CD14-positive monocyte (primary cell): ENCODE measurements at regions not wholly inside any gene's neighbourhood (a gene's known extent, or its start where the extent isn't known, plus 50 kb on each side); places are given as distances from the start of the nearest gene placed in this dataset.

Experiments
- DNase-seq, 3 donors: peaks; one replicate each; pipeline ENCODE4 v3.0.0-alpha.2; 2011 to 2022
- H2AFZ ChIP-seq: 2 replicates; pipeline ENCODE4 v1.6.0; 2012; ENCODE audit warnings: mild to moderate bottlenecking, low read depth, low read length, inconsistent platforms; ENCODE audit not compliant: insufficient read depth, poor library complexity, severe bottlenecking
- H3K27ac ChIP-seq, 2 donors: 1 replicate in 1 of 2; 2 replicates in 1 of 2; pipeline ENCODE4 v1.5.1; 2012 to 2013; ENCODE audit warnings: low read length in 2 of 2, control low read depth in 1 of 2, inconsistent platforms in 1 of 2, low read depth in 1 of 2, mild to moderate bottlenecking in 1 of 2
- H3K27me3 ChIP-seq, 2 donors: one replicate each; pipeline versions ENCODE4 v1.6.0 to v1.6.1; 2011 to 2013; ENCODE audit warnings: low read length in 2 of 2; ENCODE audit not compliant: control insufficient read depth in 2 of 2, insufficient read depth in 2 of 2
- H3K36me3 ChIP-seq, 2 donors: replicated peaks in 1 of 2; 1 replicate in 1 of 2; 2 replicates in 1 of 2; pipeline versions ENCODE4 v1.5.1 to v1.6.1; 2012 to 2013; ENCODE audit warnings: low read length in 2 of 2, control low read depth in 1 of 2, inconsistent platforms in 1 of 2, mild to moderate bottlenecking in 1 of 2; ENCODE audit not compliant: insufficient read depth in 2 of 2, control insufficient read depth in 1 of 2
- H3K4me1 ChIP-seq, 2 donors: 1 replicate in 1 of 2; 2 replicates in 1 of 2; pipeline versions ENCODE4 v1.5.1 to v1.6.1; 2012 to 2013; ENCODE audit warnings: low read length in 2 of 2, control low read depth in 1 of 2, inconsistent platforms in 1 of 2, mild to moderate bottlenecking in 1 of 2, moderate library complexity in 1 of 2; ENCODE audit not compliant: insufficient read depth in 2 of 2, control insufficient read depth in 1 of 2
- H3K4me2 ChIP-seq: replicated peaks from 2 replicates; pipeline ENCODE3; 2012; ENCODE audit warnings: low read length, moderate library complexity, mild to moderate bottlenecking; ENCODE audit not compliant: poor library complexity, severe bottlenecking; ENCODE audit errors: extremely low read depth
- H3K4me3 ChIP-seq, 3 experiments: fragments of 200-600 bp in 1 of 3; sonication (generic) in 1 of 3; replicated peaks in 1 of 3; 1 replicate in 2 of 3; 2 replicates in 1 of 3; pipeline ENCODE4 v1.5.1; 2011 to 2013; ENCODE audit warnings: low read length in 3 of 3, mild to moderate bottlenecking in 3 of 3, control low read depth in 2 of 3, low read depth in 2 of 3, inconsistent platforms in 1 of 3, moderate library complexity in 1 of 3
- H3K79me2 ChIP-seq: 2 replicates; pipeline ENCODE4 v1.6.0; 2012; ENCODE audit warnings: mild to moderate bottlenecking, control low read depth, inconsistent platforms, low read length, moderate library complexity; ENCODE audit not compliant: insufficient read depth
- H3K9ac ChIP-seq: 2 replicates; pipeline ENCODE4 v1.6.0; 2017; ENCODE audit warnings: low read length, mild to moderate bottlenecking; ENCODE audit not compliant: insufficient read depth, poor library complexity, severe bottlenecking
- H3K9me3 ChIP-seq, 2 donors: replicated peaks in 1 of 2; 1 replicate in 1 of 2; 2 replicates in 1 of 2; pipeline versions ENCODE4 v1.5.1 to v1.6.1; 2012 to 2013; ENCODE audit warnings: low read length in 2 of 2, control low read depth in 1 of 2; ENCODE audit not compliant: control insufficient read depth in 1 of 2, insufficient read depth in 1 of 2
- H4K20me1 ChIP-seq: 2 replicates; pipeline ENCODE4 v1.6.0; 2012; ENCODE audit warnings: mild to moderate bottlenecking, low read length, control low read depth, moderate library complexity; ENCODE audit not compliant: insufficient read depth
- H3K27ac Mint-ChIP-seq, 7 donors: one replicate each; pipeline ENCODE4 v1.8.0; 2020; ENCODE audit warnings: mild to moderate bottlenecking in 7 of 7, mixed read lengths in 7 of 7, moderate library complexity in 6 of 7, inconsistent platforms in 2 of 7
- H3K27me3 Mint-ChIP-seq, 3 donors: one replicate each; pipeline ENCODE4 v1.8.0; 2021 to 2022; ENCODE audit warnings: low read depth in 3 of 3, mild to moderate bottlenecking in 3 of 3, mixed read lengths in 3 of 3, moderate library complexity in 3 of 3, inconsistent platforms in 1 of 3
- H3K36me3 Mint-ChIP-seq, 2 donors: one replicate each; pipeline ENCODE4 v1.8.0; 2020; ENCODE audit warnings: mixed read lengths in 2 of 2, inconsistent platforms in 1 of 2, mild to moderate bottlenecking in 1 of 2
- H3K4me1 Mint-ChIP-seq: one replicate; pipeline ENCODE4 v1.8.0; 2020; ENCODE audit warnings: mild to moderate bottlenecking, mixed read lengths
- H3K4me3 Mint-ChIP-seq, 2 donors: one replicate each; pipeline ENCODE4 v1.8.0; 2020; ENCODE audit warnings: mild to moderate bottlenecking in 2 of 2, mixed read lengths in 2 of 2, moderate library complexity in 1 of 2
- H3K9me3 Mint-ChIP-seq, 7 donors: one replicate each; pipeline ENCODE4 v1.8.0; 2020 to 2022; ENCODE audit warnings: mixed read lengths in 7 of 7, mild to moderate bottlenecking in 6 of 7, moderate library complexity in 6 of 7, inconsistent platforms in 2 of 7
- WGBS: methylation state at CpG from one replicate; pipeline ENCODE4 v1.1.5; 2013; ENCODE audit warnings: missing lambda C conversion rate; ENCODE audit not compliant: insufficient coverage; 5-methylcytosine and 5-hydroxymethylcytosine counted together
- intact Hi-C, 2 donors: fragments of 100-400 bp; cut with micrococcal nuclease; formaldehyde crosslinking; loops; one replicate each; pipeline versions ENCODE4 v1.15.0 to v1.15.1; 2023
- TF ChIP-seq, protein P1 (sequence below): fragments of 200-600 bp; IDR thresholded peaks from one replicate; pipeline ENCODE4 v1.8.0; 2022; ENCODE audit warnings: antibody characterized with exemption, mild to moderate bottlenecking

DNA sequence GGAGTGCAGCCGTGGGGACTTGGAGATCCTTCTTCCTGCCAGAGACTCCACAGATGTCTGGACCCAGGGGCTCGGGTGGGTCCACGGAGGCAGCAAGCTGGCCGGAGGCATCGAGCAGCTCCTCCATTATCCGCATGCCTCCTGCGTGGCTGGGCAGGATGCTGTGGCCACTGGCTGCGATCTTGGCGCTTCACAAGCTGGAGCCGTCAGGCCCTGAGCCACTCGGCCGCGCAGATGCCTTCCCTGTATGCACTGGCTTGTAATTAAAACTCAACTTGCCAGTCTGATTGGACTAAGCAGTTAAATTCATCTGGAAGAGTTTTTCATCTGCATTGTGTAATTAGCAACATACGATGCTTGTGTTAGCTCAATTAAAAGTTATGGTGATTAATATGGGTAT lies 151.5 kb downstream of the AACS start:
- Histone ChIP-seq H3K27ac (no peak overlapping the region), H3K36me3 (no peaks in the 10 kb centered on the region), H3K9me3 (peaks cover 7 to 14% of the 10 kb centered on the region in 2 donors), H3K4me3 (no peak overlapping the region), H3K4me2 (no peak overlapping the region), H3K4me1 (peaks cover 14 to 19% of the 10 kb centered on the region in 2 donors), H3K9ac (no peak overlapping the region), H2AFZ (no peak overlapping the region), H4K20me1 (no peaks in the 10 kb centered on the region), H3K79me2 (no peaks in the 10 kb centered on the region), H3K27me3 (peaks cover 0 to 9% of the 10 kb centered on the region in 2 donors)
- H3K27ac Mint-ChIP-seq: no peak overlapping the region
- TF ChIP-seq, protein P1, sequence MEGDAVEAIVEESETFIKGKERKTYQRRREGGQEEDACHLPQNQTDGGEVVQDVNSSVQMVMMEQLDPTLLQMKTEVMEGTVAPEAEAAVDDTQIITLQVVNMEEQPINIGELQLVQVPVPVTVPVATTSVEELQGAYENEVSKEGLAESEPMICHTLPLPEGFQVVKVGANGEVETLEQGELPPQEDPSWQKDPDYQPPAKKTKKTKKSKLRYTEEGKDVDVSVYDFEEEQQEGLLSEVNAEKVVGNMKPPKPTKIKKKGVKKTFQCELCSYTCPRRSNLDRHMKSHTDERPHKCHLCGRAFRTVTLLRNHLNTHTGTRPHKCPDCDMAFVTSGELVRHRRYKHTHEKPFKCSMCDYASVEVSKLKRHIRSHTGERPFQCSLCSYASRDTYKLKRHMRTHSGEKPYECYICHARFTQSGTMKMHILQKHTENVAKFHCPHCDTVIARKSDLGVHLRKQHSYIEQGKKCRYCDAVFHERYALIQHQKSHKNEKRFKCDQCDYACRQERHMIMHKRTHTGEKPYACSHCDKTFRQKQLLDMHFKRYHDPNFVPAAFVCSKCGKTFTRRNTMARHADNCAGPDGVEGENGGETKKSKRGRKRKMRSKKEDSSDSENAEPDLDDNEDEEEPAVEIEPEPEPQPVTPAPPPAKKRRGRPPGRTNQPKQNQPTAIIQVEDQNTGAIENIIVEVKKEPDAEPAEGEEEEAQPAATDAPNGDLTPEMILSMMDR: no peak
- no peak for DNase-seq
- intact Hi-C loops: no loop called here
- peak overlapping the region in 1 of 2 donors; percentile 37 for H3K4me3 Mint-ChIP-seq
- H3K36me3 Mint-ChIP-seq: peaks cover 0 to 4% of the 10 kb centered on the region in 2 donors
- 90% methylated on average over 14 of the region's 14 CpGs for WGBS
- peaks cover 16% of the 10 kb centered on the region for H3K4me1 Mint-ChIP-seq
- peaks cover 3 to 23% (median 15%) of the 10 kb centered on the region in 7 donors for H3K9me3 Mint-ChIP-seq
- H3K27me3 Mint-ChIP-seq: peaks cover 20 to 37% (median 35%) of the 10 kb centered on the region in 3 donors

DNA sequence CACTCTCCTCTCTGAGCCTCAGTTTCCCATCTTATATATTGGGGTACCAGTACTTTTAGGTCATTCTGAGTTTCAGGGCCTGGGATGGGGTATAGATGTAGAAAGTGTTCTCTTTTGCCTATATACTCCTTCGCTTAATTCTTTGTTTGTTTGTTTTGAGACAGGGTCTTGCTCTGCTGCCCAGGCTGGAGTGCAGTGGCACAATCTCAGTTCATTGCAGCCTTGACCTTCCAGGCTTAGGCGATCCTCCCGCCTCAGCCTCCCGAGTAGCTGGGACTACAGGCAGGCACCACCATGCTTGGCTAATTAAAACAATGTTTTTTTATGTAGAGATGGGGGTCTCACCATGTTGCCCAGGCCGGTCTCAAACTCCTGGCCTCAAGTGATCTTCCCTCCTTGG lies 152.1 kb downstream of the AACS start:
- H4K20me1 ChIP-seq: no peaks in the 10 kb centered on the region
- Mint-ChIP-seq H3K4me3 (no peak overlapping the region), H3K9me3 (peaks cover 3 to 21% (median 15%) of the 10 kb centered on the region in 7 donors), H3K4me1 (peaks cover 16% of the 10 kb centered on the region), H3K27me3 (peaks cover 20 to 35% (median 34%) of the 10 kb centered on the region in 3 donors), H3K27ac (no peak overlapping the region), H3K36me3 (peaks cover 0 to 4% of the 10 kb centered on the region in 2 donors)
- no peak overlapping the region for H3K4me2 ChIP-seq
- H3K27ac ChIP-seq: no peak overlapping the region
- peaks cover 0 to 9% of the 10 kb centered on the region in 2 donors for H3K27me3 ChIP-seq
- WGBS: 71% methylated on average over 4 of the region's 5 CpGs
- H3K4me3 ChIP-seq: no peak overlapping the region
- H3K36me3 ChIP-seq: no peaks in the 10 kb centered on the region
- intact Hi-C loops: no loop called here
- no peak for DNase-seq
- peaks cover 14 to 22% of the 10 kb centered on the region in 2 donors for H3K4me1 ChIP-seq
- H3K9ac ChIP-seq: no peak overlapping the region
- H3K9me3 ChIP-seq: peaks cover 7 to 14% of the 10 kb centered on the region in 2 donors
- H3K79me2 ChIP-seq: no peaks in the 10 kb centered on the region
- no peak overlapping the region for H2AFZ ChIP-seq
- TF ChIP-seq, protein P1: no peak
